K562 (cell line): ENCODE measurements at regions not wholly inside any gene's neighbourhood (a gene's known extent, or its start where the extent isn't known, plus 50 kb on each side); places are given as distances from the start of the nearest gene placed in this dataset.

ENCODE experiments used
- ATAC-seq: fragments of 200-7000 bp; cut with Tn5 transposase; 3 replicates; pipeline ENCODE4 v1.9.1; 2020; ENCODE audit warnings: moderate library complexity
- BruUV-seq: library from RNA; stranded (reverse); fragments of 400-500 nt; replicated peaks from 2 replicates; lab custom pipeline; 2021; lab: Mats Ljungman, UMichigan
- CTCF ChIA-PET: fragments of 300-600 bp; formaldehyde crosslinking; extraction: SDS; loops from one replicate; lab custom pipeline; 2021; ENCODE audit warnings: low intra/inter-chr PET ratio; lab: Yijun Ruan, JAX
- POLR2A ChIA-PET: fragments of 300-600, 350-650 bp; sonication (Branson Sonifier 250); formaldehyde crosslinking; extraction: SDS; loops from one replicate; lab custom pipeline; 2021; ENCODE audit warnings: antibody characterized with exemption, inconsistent platforms; lab: Yijun Ruan, JAX
- DNase-seq, 4 experiments: peaks; one replicate each; pipeline versions ENCODE4 v3.0.0 to v3.0.0-alpha.2; 2011 to 2018; ENCODE audit warnings: low spot score in 3 of 4, mixed read lengths in 3 of 4; ENCODE audit errors: extremely low read depth in 1 of 4
- FAIRE-seq: peaks from 2 replicates; lab custom pipeline; 2011; peaks lifted over from hg19 to GRCh38; lab: Jason Lieb, UNC
- H2AFZ ChIP-seq: 2 replicates; pipeline ENCODE4 v1.6.0; 2011; ENCODE audit warnings: low read depth, low read length, control low read depth, inconsistent platforms
- H3K27ac ChIP-seq: fragments of 200-600 bp; 3 replicates; pipeline ENCODE4 v1.8.0; 2011; ENCODE audit warnings: low read depth, mild to moderate bottlenecking, control low read depth, inconsistent platforms, low read length, moderate library complexity, mixed read lengths; ENCODE audit errors: extremely low read depth
- H3K27me3 ChIP-seq, 2 experiments: fragments of 300-600 bp in 1 of 2; 2 replicates in 1 of 2; 3 replicates in 1 of 2; pipeline versions ENCODE4 v1.6.0 to v1.8.0; 2011; ENCODE audit warnings: inconsistent platforms in 2 of 2, low read length in 2 of 2, mild to moderate bottlenecking in 1 of 2, mixed read lengths in 1 of 2, moderate library complexity in 1 of 2; ENCODE audit not compliant: control insufficient read depth in 2 of 2, insufficient read depth in 2 of 2
- H3K36me3 ChIP-seq: fragments of 300-600 bp; 3 replicates; pipeline ENCODE4 v1.8.0; 2011; ENCODE audit warnings: mild to moderate bottlenecking, low read length, inconsistent platforms; ENCODE audit not compliant: control insufficient read depth, insufficient read depth
- H3K4me1 ChIP-seq, 2 experiments: fragments of 200-600 bp in 1 of 2; replicated peaks in 1 of 2; 2 replicates in 1 of 2; 3 replicates in 1 of 2; pipeline versions ENCODE4 v1.5.1 to v1.8.0; 2011; ENCODE audit warnings: inconsistent platforms in 2 of 2, low read length in 2 of 2, mild to moderate bottlenecking in 1 of 2, mixed read lengths in 1 of 2, moderate library complexity in 1 of 2; ENCODE audit not compliant: control insufficient read depth in 2 of 2, insufficient read depth in 2 of 2
- H3K4me2 ChIP-seq: 2 replicates; pipeline ENCODE4 v1.6.1; 2011; ENCODE audit warnings: low read length, control low read depth, inconsistent platforms, mixed read lengths; ENCODE audit not compliant: insufficient read depth
- H3K4me3 ChIP-seq: fragments of 200-600 bp; sonication (generic), shearing (Covaris generic); 2 replicates; pipeline ENCODE4 v1.5.1; 2016; ENCODE audit warnings: control low read depth, inconsistent platforms
- H3K79me2 ChIP-seq: fragments of 200-600 bp; 3 replicates; pipeline ENCODE4 v1.8.0; 2011; ENCODE audit warnings: low read length, inconsistent platforms; ENCODE audit not compliant: control insufficient read depth, insufficient read depth
- H3K9ac ChIP-seq, 2 experiments: 2 replicates each; pipeline versions ENCODE4 v1.6.0 to v1.6.1; 2011; ENCODE audit warnings: low read depth in 2 of 2, low read length in 2 of 2, control low read depth in 1 of 2, inconsistent platforms in 1 of 2, mild to moderate bottlenecking in 1 of 2, mixed read lengths in 1 of 2; ENCODE audit not compliant: insufficient read depth in 1 of 2
- H3K9me1 ChIP-seq: one replicate; pipeline ENCODE4 v1.6.0; 2011; ENCODE audit warnings: inconsistent platforms, mild to moderate bottlenecking, low read length, moderate library complexity; ENCODE audit not compliant: control insufficient read depth, insufficient read depth
- H3K9me3 ChIP-seq: replicated peaks from 2 replicates; pipeline ENCODE4 v1.5.1; 2011; ENCODE audit warnings: low read depth, low read length, inconsistent platforms; ENCODE audit not compliant: control insufficient read depth, insufficient read depth
- H4K20me1 ChIP-seq: replicated peaks from 2 replicates; pipeline ENCODE4 v1.6.1; 2011; ENCODE audit warnings: low read length, inconsistent platforms, mixed read lengths; ENCODE audit not compliant: control insufficient read depth, insufficient read depth
- CBX1 ChIP-seq: sonication (generic); IDR thresholded peaks from 2 replicates; pipeline ENCODE4 v1.6.1; 2016; ENCODE audit warnings: antibody characterized with exemption, low read depth, mild to moderate bottlenecking
- CEBPZ ChIP-seq: fragments of 150-350 bp; IDR thresholded peaks from 2 replicates; pipeline ENCODE4 v1.6.1; 2014; ENCODE audit warnings: low read depth, mild to moderate bottlenecking, low read length, borderline replicate concordance
- MEIS2 ChIP-seq: fragments of 450-650 bp; IDR thresholded peaks from 2 replicates; pipeline ENCODE4 v1.6.1; 2014; ENCODE audit warnings: mild to moderate bottlenecking; ENCODE audit not compliant: partially characterized antibody
- SMARCA5 ChIP-seq: fragments of 450-650 bp; IDR thresholded peaks from 2 replicates; pipeline ENCODE4 v1.6.1; 2016
- SP1 ChIP-seq: sonication (generic); formaldehyde crosslinking; IDR thresholded peaks from 2 replicates; pipeline ENCODE4 v1.8.1; 2022; ENCODE audit warnings: mild to moderate bottlenecking, missing genetic modification reagents
- U2AF1 ChIP-seq: fragments of 200-400 bp; formaldehyde crosslinking; optimal IDR thresholded peaks from 2 replicates; pipeline ENCODE3; 2017; ENCODE audit warnings: mild to moderate bottlenecking, low read depth, low read length, moderate library complexity
- XRCC3 ChIP-seq: fragments of 450-650 bp; IDR thresholded peaks from 2 replicates; pipeline ENCODE4 v1.6.1; 2017; ENCODE audit warnings: mild to moderate bottlenecking, moderate library complexity
- ZNF586 ChIP-seq: fragments of 450-650 bp; formaldehyde crosslinking; conservative IDR thresholded peaks from 2 replicates; pipeline ENCODE4 v1.4.0; 2020; ENCODE audit warnings: mild to moderate bottlenecking, moderate library complexity
- WGBS: fragments of 100-300 bp; shearing (Covaris generic); methylation state at CpG from one replicate; pipeline ENCODE4 v1.1.6; 2016; ENCODE audit warnings: low coverage, mixed read lengths; ENCODE audit not compliant: insufficient coverage; ENCODE audit errors: missing lambda C conversion rate; 5-methylcytosine and 5-hydroxymethylcytosine counted together
- in situ Hi-C: fragments of 300-500 bp; cut with MboI; formaldehyde crosslinking; loops from 4 replicates; pipeline ENCODE4 v1.15.0; 2018; ENCODE audit warnings: inconsistent platforms, mixed read lengths
- intact Hi-C: fragments of 100-400 bp; cut with micrococcal nuclease; formaldehyde crosslinking; loops from 2 replicates; pipeline ENCODE4 v1.14.2; 2022

GRCh38 chr10:33917069-33917780 lies 582.8 kb upstream of the NRP1 start:
- Histone ChIP-seq H3K27ac (no peak overlapping the region), H4K20me1 (no peaks in the 10 kb centered on the region), H3K27me3 (no peaks in the 10 kb centered on the region), H2AFZ (no peak overlapping the region), H3K4me2 (no peak overlapping the region), H3K9me1 (no peaks in the 10 kb centered on the region), H3K4me1 (no peaks in the 10 kb centered on the region), H3K4me3 (no peak overlapping the region), H3K9ac (no peak overlapping the region), H3K79me2 (no peaks in the 10 kb centered on the region), H3K9me3 (no peaks in the 10 kb centered on the region), H3K36me3 (no peaks in the 10 kb centered on the region)
- no peak for TF ChIP-seq CBX1
- no peak for TF ChIP-seq ZNF586
- TF ChIP-seq XRCC3: no peak
- no peak for TF ChIP-seq CEBPZ
- TF ChIP-seq MEIS2: no peak
- no peak for TF ChIP-seq SP1 (CRISPR knock-in tag)
- TF ChIP-seq U2AF1: no peak
- TF ChIP-seq SMARCA5: no peak
- POLR2A ChIA-PET: interaction anchor here (0.6 kb wide), 1 partner anchor 992 kb away, joined by 3 read pairs; no protein-coding TSS in a partner anchor
- CTCF ChIA-PET: no interaction called here
- BruUV-seq: no TSS peak
- no peak for FAIRE-seq
- WGBS: under 1% methylated on average over 7 of the region's 8 CpGs
- in situ Hi-C loops: no loop called here
- intact Hi-C loops: no loop called here
- DNase-seq: no peak
- ATAC-seq: no peak
